Liver (tissue), 8 donors: ENCODE measurements at regions not wholly inside any gene's neighbourhood (a gene's known extent, or its start where the extent isn't known, plus 50 kb on each side); places are given as distances from the start of the nearest gene placed in this dataset.

Experiments
- DNase-seq: peaks from one replicate; pipeline ENCODE4 v3.0.0-alpha.2; 2017; ENCODE audit warnings: low spot score
- H3K27ac ChIP-seq, 2 donors: one replicate each; pipeline ENCODE4 v1.7.0; 2013; ENCODE audit warnings: inconsistent platforms in 2 of 2, low read length in 2 of 2, control low read depth in 1 of 2, low read depth in 1 of 2, mild to moderate bottlenecking in 1 of 2
- H3K27me3 ChIP-seq, 4 donors: one replicate each; pipeline versions ENCODE4 v1.6.1 to v1.7.0; 2013; ENCODE audit warnings: low read length in 3 of 4, inconsistent platforms in 1 of 4, mild to moderate bottlenecking in 1 of 4, moderate library complexity in 1 of 4; ENCODE audit not compliant: control insufficient read depth in 4 of 4, insufficient read depth in 4 of 4
- H3K36me3 ChIP-seq, 4 donors: one replicate each; pipeline versions ENCODE4 v1.6.1 to v1.7.0; 2013; ENCODE audit warnings: low read length in 3 of 4, mild to moderate bottlenecking in 3 of 4, low read depth in 1 of 4, moderate library complexity in 1 of 4; ENCODE audit not compliant: control insufficient read depth in 4 of 4, insufficient read depth in 3 of 4
- H3K4me1 ChIP-seq, 4 donors: one replicate each; pipeline versions ENCODE4 v1.6.1 to v1.7.0; 2013; ENCODE audit warnings: low read length in 3 of 4, mild to moderate bottlenecking in 3 of 4, moderate library complexity in 1 of 4; ENCODE audit not compliant: control insufficient read depth in 4 of 4, insufficient read depth in 4 of 4
- H3K4me3 ChIP-seq, 3 donors: one replicate each; pipeline versions ENCODE4 v1.6.1 to v1.7.0; 2013; ENCODE audit warnings: low read length in 3 of 3, control low read depth in 1 of 3, low read depth in 1 of 3, mild to moderate bottlenecking in 1 of 3
- H3K9ac ChIP-seq, 2 donors: one replicate each; pipeline ENCODE4 v1.7.0; 2013; ENCODE audit warnings: low read length in 2 of 2, mild to moderate bottlenecking in 2 of 2, moderate library complexity in 2 of 2, control low read depth in 1 of 2, low read depth in 1 of 2
- H3K9me3 ChIP-seq, 4 donors: one replicate each; pipeline versions ENCODE4 v1.6.1 to v1.7.0; 2013; ENCODE audit warnings: low read length in 3 of 4; ENCODE audit not compliant: control insufficient read depth in 4 of 4
- CTCF ChIP-seq: fragments of 150-350 bp; IDR thresholded peaks from 2 replicates; pipeline ENCODE4 v1.5.1; 2017; ENCODE audit warnings: improper control_type of control experiment, low read depth, low read length; ENCODE audit not compliant: missing input control
- FOXA1 ChIP-seq: IDR thresholded peaks from 2 replicates; pipeline ENCODE4 v1.6.1; 2016; ENCODE audit warnings: antibody characterized with exemption
- FOXA2 ChIP-seq: IDR thresholded peaks from 2 replicates; pipeline ENCODE4 v1.6.1; 2016; ENCODE audit warnings: antibody characterized with exemption
- GABPA ChIP-seq, 2 donors: IDR thresholded peaks in 1 of 2; conservative IDR thresholded peaks in 1 of 2; 2 replicates each; pipeline ENCODE4 v1.6.1; 2016; ENCODE audit warnings: antibody characterized with exemption in 2 of 2, mild to moderate bottlenecking in 1 of 2, moderate library complexity in 1 of 2
- HNF4A ChIP-seq, 2 donors: conservative IDR thresholded peaks; 2 replicates each; pipeline ENCODE4 v1.6.1; 2016; ENCODE audit warnings: antibody characterized with exemption in 2 of 2, mild to moderate bottlenecking in 2 of 2
- JUND ChIP-seq, 2 donors: IDR thresholded peaks; 2 replicates each; pipeline ENCODE4 v1.6.1; 2016; ENCODE audit warnings: antibody characterized with exemption in 2 of 2
- NR2F2 ChIP-seq: IDR thresholded peaks from 2 replicates; pipeline ENCODE4 v1.6.1; 2016; ENCODE audit warnings: antibody characterized with exemption
- RAD21 ChIP-seq, 2 donors: IDR thresholded peaks; 2 replicates each; pipeline ENCODE4 v1.6.1; 2016; ENCODE audit warnings: antibody characterized with exemption in 2 of 2, mild to moderate bottlenecking in 2 of 2
- REST ChIP-seq: IDR thresholded peaks from 2 replicates; pipeline ENCODE4 v1.6.1; 2016; ENCODE audit warnings: antibody characterized with exemption, mild to moderate bottlenecking
- RXRA ChIP-seq, 2 donors: IDR thresholded peaks; 2 replicates each; pipeline ENCODE4 v1.6.1; 2017 to 2018; ENCODE audit warnings: antibody characterized with exemption in 2 of 2, mild to moderate bottlenecking in 1 of 2
- SP1 ChIP-seq: IDR thresholded peaks from 2 replicates; pipeline ENCODE4 v1.6.1; 2018; ENCODE audit warnings: antibody characterized with exemption, mild to moderate bottlenecking
- ZBTB33 ChIP-seq: IDR thresholded peaks from 2 replicates; pipeline ENCODE4 v1.6.1; 2016; ENCODE audit warnings: antibody characterized with exemption
- WGBS: extraction: QIAGEN DNeasy Blood & Tissue Kit; methylation state at CpG from one replicate; pipeline ENCODE4 v1.1.7; 2013; 5-methylcytosine and 5-hydroxymethylcytosine counted together
- TF ChIP-seq, protein P1 (sequence below): IDR thresholded peaks from 2 replicates; pipeline ENCODE4 v1.6.1; 2016; ENCODE audit warnings: antibody characterized with exemption
- donor health status: healthy.
- donor health status: healthy.
- donor health status: healthy.
- donor health status: healthy.
- donor health status: healthy.

- Histone ChIP-seq H3K27me3 (peaks cover 0 to 6% (median 4%) of the 10 kb centered on the region in 4 donors), H3K4me1 (no peaks in the 10 kb centered on the region), H3K9ac (no peak overlapping the region), H3K4me3 (no peak overlapping the region), H3K36me3 (no peaks in the 10 kb centered on the region), H3K9me3 (peaks cover 0 to 3% (median 0%) of the 10 kb centered on the region in 4 donors), H3K27ac (no peak overlapping the region)
- no peak for TF ChIP-seq NR2F2
- DNase-seq = no peak
- 74% methylated on average over 4 of the region's 4 CpGs for WGBS
Observed at GRCh38 chr1:209343511-209343910, 240.0 kb upstream of the CAMK1G start.

DNA sequence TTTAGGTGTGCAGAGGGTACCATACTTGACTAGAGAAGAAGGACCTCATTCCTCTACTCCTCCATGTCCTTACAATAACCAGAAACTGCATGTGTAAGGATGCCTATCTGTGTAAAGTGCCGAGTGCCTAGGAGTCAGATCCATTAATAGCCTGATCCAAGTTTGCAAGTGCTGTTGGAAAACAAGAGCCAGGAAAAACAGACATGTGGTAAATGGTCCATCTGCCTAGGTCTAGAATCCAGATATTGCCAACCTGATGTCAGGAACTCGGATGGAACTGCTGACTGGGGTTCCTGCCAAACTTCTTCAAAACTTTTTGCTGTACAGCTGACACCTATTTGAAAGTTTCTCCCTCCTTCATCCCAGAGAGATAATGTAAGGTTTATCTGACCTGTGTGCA lies 239.4 kb upstream of the CAMK1G start:
- no peak for DNase-seq
- H3K9me3 ChIP-seq = peaks cover 0 to 3% (median 0%) of the 10 kb centered on the region in 4 donors
- H3K4me1 ChIP-seq = no peaks in the 10 kb centered on the region
- no peak overlapping the region for H3K9ac ChIP-seq
- H3K27ac ChIP-seq = no peak overlapping the region
- H3K36me3 ChIP-seq = no peaks in the 10 kb centered on the region
- WGBS = 80% methylated on average over 2 of the region's 2 CpGs
- no peak for TF ChIP-seq HNF4A (conservative IDR thresholded peaks at IDR 0.05)
- TF ChIP-seq FOXA2 = no peak
- TF ChIP-seq FOXA1 = no peak
- TF ChIP-seq REST = no peak
- no peak for TF ChIP-seq CTCF
- no peak for TF ChIP-seq ZBTB33
- no peak for TF ChIP-seq JUND (IDR thresholded peaks at IDR 0.05)
- no peak for TF ChIP-seq RAD21 (IDR thresholded peaks at IDR 0.05)
- no peak for TF ChIP-seq RXRA (IDR thresholded peaks at IDR 0.05)
- no peak for TF ChIP-seq SP1
- TF ChIP-seq GABPA (IDR thresholded peaks at IDR 0.05 in 1 of 2, conservative IDR thresholded peaks at IDR 0.05 in 1 of 2) = no peak
- TF ChIP-seq, protein P1, sequence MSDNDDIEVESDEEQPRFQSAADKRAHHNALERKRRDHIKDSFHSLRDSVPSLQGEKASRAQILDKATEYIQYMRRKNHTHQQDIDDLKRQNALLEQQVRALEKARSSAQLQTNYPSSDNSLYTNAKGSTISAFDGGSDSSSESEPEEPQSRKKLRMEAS = no peak
- H3K27me3 ChIP-seq = peaks cover 0 to 6% (median 4%) of the 10 kb centered on the region in 4 donors
- H3K4me3 ChIP-seq = no peak overlapping the region
